ENCODE measurements at regions not wholly inside any gene's neighbourhood (a gene's known extent, or its start where the extent isn't known, plus 50 kb on each side); places are given as distances from the start of the nearest gene placed in this dataset.

DNA sequence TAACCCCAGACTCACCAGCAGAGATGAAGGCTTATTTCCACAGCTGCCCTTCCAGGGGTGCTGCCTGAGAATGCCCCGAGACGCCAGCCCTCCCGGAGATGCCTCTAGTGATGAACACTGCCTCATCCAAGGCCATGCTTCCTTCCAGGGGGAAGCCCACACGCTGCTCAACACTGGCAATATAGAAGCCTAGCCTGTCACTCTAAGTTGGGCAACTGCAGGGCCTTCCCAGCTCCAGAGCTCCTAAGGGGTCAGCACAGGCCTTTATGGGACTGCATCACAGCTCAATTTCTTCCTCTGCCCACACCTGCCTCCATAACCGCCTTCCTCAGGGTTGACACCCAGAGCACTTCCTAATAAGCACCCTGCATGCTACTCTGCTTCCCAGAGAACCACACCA is 217.7 kb downstream of the ABHD5 start:
- H3K9ac ChIP-seq (ENCODE audit: extremely low read depth, insufficient read length, low read length) = no peak overlapping the region
- no peak overlapping the region for H3K4me3 Mint-ChIP-seq
- no peak for DNase-seq
- H2BK120ac ChIP-seq (ENCODE audit: low read depth, low read length, poor library complexity, severe bottlenecking) = no peak overlapping the region
- H2BK15ac ChIP-seq (ENCODE audit: low read depth, low read length) = no peak overlapping the region
- H2BK20ac ChIP-seq (ENCODE audit: low read depth, low read length, poor library complexity, severe bottlenecking) = no peak overlapping the region
- no peak overlapping the region for H3K27ac Mint-ChIP-seq
- no peak overlapping the region for H4K5ac ChIP-seq (ENCODE audit: insufficient read length, low read depth, low read length)
- H3K4ac ChIP-seq (ENCODE audit: low read depth, low read length) = no peak overlapping the region
- H3K23ac ChIP-seq (ENCODE audit: insufficient read length, low read depth, low read length) = no peak overlapping the region
- no peaks in the 10 kb centered on the region for H3K27me3 ChIP-seq (ENCODE audit: insufficient read depth, low read length)
- no peaks in the 10 kb centered on the region for H3K9me3 Mint-ChIP-seq
- TF ChIP-seq, protein P1, sequence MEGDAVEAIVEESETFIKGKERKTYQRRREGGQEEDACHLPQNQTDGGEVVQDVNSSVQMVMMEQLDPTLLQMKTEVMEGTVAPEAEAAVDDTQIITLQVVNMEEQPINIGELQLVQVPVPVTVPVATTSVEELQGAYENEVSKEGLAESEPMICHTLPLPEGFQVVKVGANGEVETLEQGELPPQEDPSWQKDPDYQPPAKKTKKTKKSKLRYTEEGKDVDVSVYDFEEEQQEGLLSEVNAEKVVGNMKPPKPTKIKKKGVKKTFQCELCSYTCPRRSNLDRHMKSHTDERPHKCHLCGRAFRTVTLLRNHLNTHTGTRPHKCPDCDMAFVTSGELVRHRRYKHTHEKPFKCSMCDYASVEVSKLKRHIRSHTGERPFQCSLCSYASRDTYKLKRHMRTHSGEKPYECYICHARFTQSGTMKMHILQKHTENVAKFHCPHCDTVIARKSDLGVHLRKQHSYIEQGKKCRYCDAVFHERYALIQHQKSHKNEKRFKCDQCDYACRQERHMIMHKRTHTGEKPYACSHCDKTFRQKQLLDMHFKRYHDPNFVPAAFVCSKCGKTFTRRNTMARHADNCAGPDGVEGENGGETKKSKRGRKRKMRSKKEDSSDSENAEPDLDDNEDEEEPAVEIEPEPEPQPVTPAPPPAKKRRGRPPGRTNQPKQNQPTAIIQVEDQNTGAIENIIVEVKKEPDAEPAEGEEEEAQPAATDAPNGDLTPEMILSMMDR (conservative IDR thresholded peaks at IDR 0.05) = no peak
- H4K8ac ChIP-seq (replicated peaks; ENCODE audit: insufficient read length, low read depth, low read length) = no peak overlapping the region
- no peak overlapping the region for H3K18ac ChIP-seq (ENCODE audit: insufficient read length, low read depth, low read length)
- no peak overlapping the region for H2BK12ac ChIP-seq (ENCODE audit: insufficient read length, low read depth, low read length)
- no peaks in the 10 kb centered on the region for H3K4me1 ChIP-seq (ENCODE audit: insufficient read depth, low read length)
- H3K27ac ChIP-seq (ENCODE audit: insufficient read length, low read depth, low read length) = no peak overlapping the region
- no peaks in the 10 kb centered on the region for H3K79me1 ChIP-seq (ENCODE audit: insufficient read depth, low read depth, low read length, poor library complexity, severe bottlenecking)
- H3K79me2 ChIP-seq (ENCODE audit: insufficient read depth, low read length) = no peaks in the 10 kb centered on the region
- H3T11ph ChIP-seq (ENCODE audit: low read length) = no peak overlapping the region
- no peaks in the 10 kb centered on the region; a peak in 1 of 7 replicates for H3K36me3 Mint-ChIP-seq (ENCODE audit: insufficient read depth in 1 of 3, low read depth in 3 of 3)
- no peak overlapping the region for H4K91ac ChIP-seq (ENCODE audit: insufficient read length, low read depth, low read length)
- no peaks in the 10 kb centered on the region for H3K23me2 ChIP-seq (ENCODE audit: insufficient read length, low read depth, low read length, poor library complexity, severe bottlenecking)
- no peaks in the 10 kb centered on the region for H4K20me1 ChIP-seq (ENCODE audit: control insufficient read depth, insufficient read depth, insufficient read length)
- H3K56ac ChIP-seq (ENCODE audit: insufficient read length, low read depth, low read length) = no peak overlapping the region
- H3K27me3 Mint-ChIP-seq (ENCODE audit: low read depth) = peaks cover 4% of the 10 kb centered on the region
- no peak overlapping the region for H3K14ac ChIP-seq (ENCODE audit: insufficient read depth, low read length)
- H3K4me2 ChIP-seq (ENCODE audit: insufficient read depth, insufficient read length, low read length) = no peak overlapping the region
- WGBS (ENCODE audit: extremely low coverage, insufficient read length, low lambda C conversion rate) = no CpG with 5 or more reads among the region's 5 CpGs
- no peak overlapping the region for H2AFZ ChIP-seq (ENCODE audit: low read length)
- H2BK5ac ChIP-seq (ENCODE audit: insufficient read length, low read length) = no peak overlapping the region
- 0 out of 4 replicates have a peak, but pooled peaks cover 0 to 3% of the 10 kb centered on the region in 2 experiments for H3K4me1 Mint-ChIP-seq
- H2AK5ac ChIP-seq (ENCODE audit: insufficient read length, low read length) = no peak overlapping the region
- no peaks in the 10 kb centered on the region for H3K9me3 ChIP-seq (ENCODE audit: control insufficient read depth, low read depth, low read length)

Data from H9 (cell line).